ENCODE measurements at regions not wholly inside any gene's neighbourhood (a gene's known extent, or its start where the extent isn't known, plus 50 kb on each side); places are given as distances from the start of the nearest gene placed in this dataset.

DNA sequence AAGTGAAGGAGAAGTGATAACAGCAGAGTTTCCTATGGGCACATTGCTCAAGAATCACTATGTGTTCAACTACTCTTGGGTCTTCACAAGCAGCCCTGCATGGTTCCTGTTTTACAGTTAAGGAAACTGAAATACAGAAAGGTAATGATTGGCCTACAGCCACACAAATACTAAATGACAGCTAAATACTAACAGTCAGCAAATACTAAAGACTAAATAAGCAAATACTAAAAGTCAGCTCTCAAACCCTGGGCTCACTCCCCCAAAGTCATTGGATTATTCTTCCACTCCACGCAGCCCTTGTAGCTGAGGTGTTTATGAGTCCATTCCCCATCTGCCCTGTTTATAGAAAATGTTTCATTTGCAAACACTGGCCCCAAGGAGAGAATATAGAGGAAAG is 372.7 kb upstream of the CDH11 start:
- TF ChIP-seq, protein P1, sequence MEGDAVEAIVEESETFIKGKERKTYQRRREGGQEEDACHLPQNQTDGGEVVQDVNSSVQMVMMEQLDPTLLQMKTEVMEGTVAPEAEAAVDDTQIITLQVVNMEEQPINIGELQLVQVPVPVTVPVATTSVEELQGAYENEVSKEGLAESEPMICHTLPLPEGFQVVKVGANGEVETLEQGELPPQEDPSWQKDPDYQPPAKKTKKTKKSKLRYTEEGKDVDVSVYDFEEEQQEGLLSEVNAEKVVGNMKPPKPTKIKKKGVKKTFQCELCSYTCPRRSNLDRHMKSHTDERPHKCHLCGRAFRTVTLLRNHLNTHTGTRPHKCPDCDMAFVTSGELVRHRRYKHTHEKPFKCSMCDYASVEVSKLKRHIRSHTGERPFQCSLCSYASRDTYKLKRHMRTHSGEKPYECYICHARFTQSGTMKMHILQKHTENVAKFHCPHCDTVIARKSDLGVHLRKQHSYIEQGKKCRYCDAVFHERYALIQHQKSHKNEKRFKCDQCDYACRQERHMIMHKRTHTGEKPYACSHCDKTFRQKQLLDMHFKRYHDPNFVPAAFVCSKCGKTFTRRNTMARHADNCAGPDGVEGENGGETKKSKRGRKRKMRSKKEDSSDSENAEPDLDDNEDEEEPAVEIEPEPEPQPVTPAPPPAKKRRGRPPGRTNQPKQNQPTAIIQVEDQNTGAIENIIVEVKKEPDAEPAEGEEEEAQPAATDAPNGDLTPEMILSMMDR (IDR thresholded peaks at IDR 0.05): no peak
- TF ChIP-seq POLR2AphosphoS5 (IDR thresholded peaks at IDR 0.05; ENCODE audit: insufficient read depth in 1 of 2, low read depth in 1 of 2) (no peak), POLR2A (IDR thresholded peaks at IDR 0.05) (no peak)
